IMR-90 (cell line): ENCODE measurements at regions not wholly inside any gene's neighbourhood (a gene's known extent, or its start where the extent isn't known, plus 50 kb on each side); places are given as distances from the start of the nearest gene placed in this dataset.

Experiments used
- ATAC-seq: fragments of 200-7000 bp; cut with Tn5 transposase; 2 replicates; pipeline ENCODE4 v1.9.1; 2020; ENCODE audit warnings: low read depth, mild to moderate bottlenecking, moderate library complexity
- BruUV-seq: library from RNA; stranded (reverse); fragments of 400-500 nt; replicated peaks from 2 replicates; lab custom pipeline; 2021; lab: Mats Ljungman, UMichigan
- CTCF ChIA-PET: fragments of 300-600 bp; formaldehyde crosslinking; extraction: SDS; loops from one replicate; lab custom pipeline; 2021; ENCODE audit warnings: antibody characterized with exemption; lab: Yijun Ruan, JAX
- POLR2A ChIA-PET: fragments of 300-600 bp; sonication (Branson Sonifier 250); formaldehyde crosslinking; loops from one replicate; lab custom pipeline; 2022; ENCODE audit warnings: antibody characterized with exemption; ENCODE audit not compliant: unreplicated experiment; lab: Charles Lee
- DNase-seq: peaks from one replicate; pipeline ENCODE4 v3.0.0; 2013
- H2AFZ ChIP-seq: replicated peaks from 2 replicates; pipeline ENCODE3; 2013; ENCODE audit warnings: low read length, mild to moderate bottlenecking; ENCODE audit not compliant: poor library complexity
- H2AK5ac ChIP-seq: 2 replicates; pipeline ENCODE4 v1.6.1; 2013; ENCODE audit warnings: low read depth, low read length, inconsistent platforms
- H2AK9ac ChIP-seq: replicated peaks from 2 replicates; pipeline ENCODE3; 2013; ENCODE audit warnings: mild to moderate bottlenecking, low read depth, low read length, moderate library complexity; ENCODE audit not compliant: poor library complexity
- H2BK120ac ChIP-seq: 2 replicates; pipeline ENCODE4 v1.6.1; 2013; ENCODE audit warnings: low read depth, low read length, inconsistent platforms
- H2BK15ac ChIP-seq: 3 replicates; pipeline ENCODE4 v1.6.1; 2013; ENCODE audit warnings: low read depth, low read length, inconsistent platforms
- H2BK20ac ChIP-seq: 2 replicates; pipeline ENCODE4 v1.6.1; 2013; ENCODE audit warnings: low read depth, mild to moderate bottlenecking, inconsistent platforms, low read length, moderate library complexity
- H2BK5ac ChIP-seq: 2 replicates; pipeline ENCODE4 v1.6.1; 2013; ENCODE audit warnings: mild to moderate bottlenecking, low read depth, low read length, inconsistent platforms; ENCODE audit not compliant: poor library complexity, severe bottlenecking
- H3K14ac ChIP-seq: replicated peaks from 2 replicates; pipeline ENCODE4 v1.6.1; 2013; ENCODE audit warnings: low read depth, low read length, inconsistent platforms
- H3K18ac ChIP-seq: 2 replicates; pipeline ENCODE4 v1.6.1; 2013; ENCODE audit warnings: low read depth, low read length, control low read depth
- H3K23ac ChIP-seq: 2 replicates; pipeline ENCODE4 v1.6.1; 2013; ENCODE audit warnings: low read depth, low read length, inconsistent platforms
- H3K27ac ChIP-seq: 2 replicates; pipeline ENCODE4 v1.5.1; 2013; ENCODE audit warnings: mild to moderate bottlenecking, control low read depth, low read length; ENCODE audit not compliant: insufficient read depth
- H3K27me3 ChIP-seq: 2 replicates; pipeline ENCODE4 v1.6.1; 2013; ENCODE audit warnings: low read length; ENCODE audit not compliant: control insufficient read depth, insufficient read depth
- H3K36me3 ChIP-seq: 2 replicates; pipeline ENCODE4 v1.6.1; 2013; ENCODE audit warnings: low read length, mixed read lengths; ENCODE audit not compliant: control insufficient read depth, insufficient read depth
- H3K4ac ChIP-seq: 2 replicates; pipeline ENCODE4 v1.6.1; 2013; ENCODE audit warnings: low read depth, low read length, inconsistent platforms
- H3K4me1 ChIP-seq: 2 replicates; pipeline ENCODE4 v1.6.1; 2013; ENCODE audit warnings: low read length, mixed read lengths; ENCODE audit not compliant: control insufficient read depth, insufficient read depth
- H3K4me2 ChIP-seq: 2 replicates; pipeline ENCODE4 v1.6.1; 2013; ENCODE audit warnings: low read depth, mild to moderate bottlenecking, control low read depth, low read length, moderate library complexity
- H3K4me3 ChIP-seq: 2 replicates; pipeline ENCODE4 v1.5.1; 2013; ENCODE audit warnings: low read depth, mild to moderate bottlenecking, control low read depth, low read length, moderate library complexity; ENCODE audit not compliant: insufficient read depth
- H3K56ac ChIP-seq: 2 replicates; pipeline ENCODE4 v1.6.1; 2013; ENCODE audit warnings: low read length, inconsistent platforms; ENCODE audit not compliant: insufficient read depth; ENCODE audit errors: extremely low read depth
- H3K79me1 ChIP-seq, 2 experiments: 2 replicates each; pipeline ENCODE4 v1.6.1; 2013; ENCODE audit warnings: low read length in 2 of 2, inconsistent platforms in 1 of 2, low read depth in 1 of 2
- H3K9ac ChIP-seq: 2 replicates; pipeline ENCODE4 v1.6.1; 2013; ENCODE audit warnings: low read depth, low read length, control low read depth
- H3K9me1 ChIP-seq: 2 replicates; pipeline ENCODE4 v1.6.1; 2013; ENCODE audit warnings: low read length, inconsistent platforms; ENCODE audit not compliant: insufficient read depth
- H3K9me3 ChIP-seq: 2 replicates; pipeline ENCODE4 v1.6.1; 2013; ENCODE audit warnings: low read length; ENCODE audit not compliant: control insufficient read depth, insufficient read depth
- H4K20me1 ChIP-seq: 2 replicates; pipeline ENCODE4 v1.6.1; 2013; ENCODE audit warnings: low read length, inconsistent platforms; ENCODE audit not compliant: insufficient read depth
- H4K5ac ChIP-seq: 2 replicates; pipeline ENCODE4 v1.6.1; 2013; ENCODE audit warnings: mild to moderate bottlenecking, low read depth, low read length, control low read depth
- H4K8ac ChIP-seq, 2 experiments: 2 replicates each; pipeline ENCODE4 v1.6.1; 2013; ENCODE audit warnings: low read depth in 2 of 2, low read length in 2 of 2, control low read depth in 1 of 2, inconsistent platforms in 1 of 2
- H4K91ac ChIP-seq: 2 replicates; pipeline ENCODE4 v1.6.1; 2013; ENCODE audit warnings: low read depth, low read length, inconsistent platforms; ENCODE audit not compliant: insufficient read depth
- BHLHE40 ChIP-seq: fragments of 150-350 bp; IDR thresholded peaks from 2 replicates; pipeline ENCODE4 v1.6.1; 2016; ENCODE audit warnings: mild to moderate bottlenecking, low read depth, low read length
- CHD1 ChIP-seq: IDR thresholded peaks from 2 replicates; pipeline ENCODE4 v1.6.1; 2012; ENCODE audit warnings: low read depth, low read length, improper control_type of control experiment
- FOS ChIP-seq: fragments of 150-350 bp; IDR thresholded peaks from 2 replicates; pipeline ENCODE4 v1.6.1; 2016; ENCODE audit warnings: low read depth, low read length
- MAFK ChIP-seq: IDR thresholded peaks from 2 replicates; pipeline ENCODE4 v1.6.1; 2012; ENCODE audit warnings: low read depth, low read length, improper control_type of control experiment
- MAZ ChIP-seq: IDR thresholded peaks from 2 replicates; pipeline ENCODE4 v1.6.1; 2012; ENCODE audit warnings: low read depth, mild to moderate bottlenecking, low read length, improper control_type of control experiment, moderate library complexity, borderline replicate concordance
- MXI1 ChIP-seq: IDR thresholded peaks from 2 replicates; pipeline ENCODE4 v1.6.1; 2012; ENCODE audit warnings: low read depth, mild to moderate bottlenecking, low read length, moderate library complexity, borderline replicate concordance
- NFE2L2 ChIP-seq: fragments of 150-350 bp; IDR thresholded peaks from 2 replicates; pipeline ENCODE4 v1.6.1; 2016; ENCODE audit warnings: low read depth, mild to moderate bottlenecking, low read length
- RAD21 ChIP-seq: IDR thresholded peaks from 2 replicates; pipeline ENCODE4 v1.6.1; 2012; ENCODE audit warnings: low read length, improper control_type of control experiment
- RCOR1 ChIP-seq: IDR thresholded peaks from 2 replicates; pipeline ENCODE4 v1.6.1; 2012; ENCODE audit warnings: mild to moderate bottlenecking, low read length, improper control_type of control experiment; ENCODE audit not compliant: insufficient replicate concordance
- SMC3 ChIP-seq: fragments of 150-350 bp; IDR thresholded peaks from 2 replicates; pipeline ENCODE4 v1.6.1; 2016; ENCODE audit warnings: low read depth, mild to moderate bottlenecking, antibody characterized with exemption, low read length, moderate library complexity
- WGBS, 2 experiments: methylation state at CpG; one replicate each; pipeline versions ENCODE4 v1.1.5 to v1.1.7; 2013; ENCODE audit warnings: missing lambda C conversion rate in 2 of 2; ENCODE audit not compliant: insufficient read length in 1 of 2; ENCODE audit errors: extremely low coverage in 2 of 2; 5-methylcytosine and 5-hydroxymethylcytosine counted together
- dilution Hi-C: fragments of 300-500 bp; cut with HindIII; formaldehyde crosslinking; loops from one replicate; pipeline ENCODE4 v1.14.3; 2018; ENCODE audit warnings: low sequenced_read_pairs; ENCODE audit not compliant: unreplicated experiment
- in situ Hi-C: fragments of 300-500 bp; cut with MboI; formaldehyde crosslinking; loops from 3 replicates; pipeline ENCODE4 v1.14.3; 2019; ENCODE audit warnings: low sequenced_read_pairs, inconsistent platforms, mixed read lengths
- intact Hi-C: fragments of 100-400 bp; cut with micrococcal nuclease; formaldehyde crosslinking; loops from 2 replicates; pipeline ENCODE4 v1.10.0; 2022
- TF ChIP-seq, protein P1 (sequence below): fragments of 150-350 bp; IDR thresholded peaks from 2 replicates; pipeline ENCODE4 v1.6.1; 2016; ENCODE audit warnings: low read depth, mild to moderate bottlenecking, low read length, moderate library complexity, borderline replicate concordance
- TF ChIP-seq, protein P2 (sequence below): fragments of 150-350 bp; IDR thresholded peaks from 2 replicates; pipeline ENCODE4 v1.6.1; 2017; ENCODE audit warnings: mild to moderate bottlenecking, antibody characterized with exemption, low read length, low read depth

DNA sequence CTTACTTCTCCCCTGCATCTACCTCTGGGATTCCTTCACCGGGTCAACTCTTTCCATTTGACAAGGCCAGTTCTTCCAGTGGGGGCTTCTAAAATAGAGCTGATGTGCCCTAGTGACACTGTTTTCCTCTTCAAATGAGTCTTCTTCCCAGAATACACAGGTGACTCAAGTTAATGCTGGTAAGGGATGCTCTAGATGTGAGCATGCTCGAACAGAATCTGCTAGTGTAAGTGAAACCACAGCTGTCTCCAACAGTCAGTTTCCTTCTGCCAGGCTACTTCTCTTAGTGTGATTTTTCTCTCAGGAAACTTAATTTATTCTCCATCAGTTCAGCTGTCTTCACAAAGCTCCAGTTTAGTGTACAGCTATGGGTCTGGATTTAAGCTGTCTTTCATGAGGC is 194.9 kb upstream of the C1orf87 start:
- dilution Hi-C loops: no loop called here

More for the DNA sequence above, 194.9 kb upstream of the C1orf87 start:
- CTCF ChIA-PET: interaction anchor here (1.1 kb wide), 1 partner anchor 13 kb away, joined by 4 read pairs; no protein-coding TSS in a partner anchor
- no peaks in the 10 kb centered on the region for H3K4me1 ChIP-seq
- H4K91ac ChIP-seq: no peak overlapping the region
- H2AK5ac ChIP-seq: no peak overlapping the region
- no peak overlapping the region for H2BK15ac ChIP-seq
- H3K36me3 ChIP-seq: no peaks in the 10 kb centered on the region
- no CpG with 5 or more reads among the region's 2 CpGs for WGBS, 2 experiments
- no peak overlapping the region for H3K4me2 ChIP-seq
- POLR2A ChIA-PET: no interaction called here
- H4K5ac ChIP-seq: no peak overlapping the region
- H4K8ac ChIP-seq: no peak overlapping the region
- in situ Hi-C loops (no loop called here), intact Hi-C loops (no loop called here)
- no peaks in the 10 kb centered on the region for H3K79me1 ChIP-seq
- no peaks in the 10 kb centered on the region for H3K9me1 ChIP-seq
- TF ChIP-seq, protein P1, sequence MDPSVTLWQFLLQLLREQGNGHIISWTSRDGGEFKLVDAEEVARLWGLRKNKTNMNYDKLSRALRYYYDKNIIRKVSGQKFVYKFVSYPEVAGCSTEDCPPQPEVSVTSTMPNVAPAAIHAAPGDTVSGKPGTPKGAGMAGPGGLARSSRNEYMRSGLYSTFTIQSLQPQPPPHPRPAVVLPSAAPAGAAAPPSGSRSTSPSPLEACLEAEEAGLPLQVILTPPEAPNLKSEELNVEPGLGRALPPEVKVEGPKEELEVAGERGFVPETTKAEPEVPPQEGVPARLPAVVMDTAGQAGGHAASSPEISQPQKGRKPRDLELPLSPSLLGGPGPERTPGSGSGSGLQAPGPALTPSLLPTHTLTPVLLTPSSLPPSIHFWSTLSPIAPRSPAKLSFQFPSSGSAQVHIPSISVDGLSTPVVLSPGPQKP: no peak
- TF ChIP-seq MXI1 (no peak), FOS (no peak), RAD21 (no peak), MAZ (no peak), SMC3 (no peak), MAFK (no peak), RCOR1 (no peak), NFE2L2 (no peak), BHLHE40 (no peak), CHD1 (no peak)
- TF ChIP-seq, protein P2, sequence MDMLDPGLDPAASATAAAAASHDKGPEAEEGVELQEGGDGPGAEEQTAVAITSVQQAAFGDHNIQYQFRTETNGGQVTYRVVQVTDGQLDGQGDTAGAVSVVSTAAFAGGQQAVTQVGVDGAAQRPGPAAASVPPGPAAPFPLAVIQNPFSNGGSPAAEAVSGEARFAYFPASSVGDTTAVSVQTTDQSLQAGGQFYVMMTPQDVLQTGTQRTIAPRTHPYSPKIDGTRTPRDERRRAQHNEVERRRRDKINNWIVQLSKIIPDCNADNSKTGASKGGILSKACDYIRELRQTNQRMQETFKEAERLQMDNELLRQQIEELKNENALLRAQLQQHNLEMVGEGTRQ: no peak
- BruUV-seq: no TSS peak
- H3K14ac ChIP-seq: no peak overlapping the region
- ATAC-seq (no peak), DNase-seq (no peak)
- no peaks in the 10 kb centered on the region; the same call in 1 of the 2 replicates for H3K9me3 ChIP-seq
- H3K18ac ChIP-seq: no peak overlapping the region
- no peak overlapping the region for H2AFZ ChIP-seq
- no peak overlapping the region for H3K9ac ChIP-seq
- no peak overlapping the region for H2BK120ac ChIP-seq
- H3K27me3 ChIP-seq: no peaks in the 10 kb centered on the region
- H3K23ac ChIP-seq: no peak overlapping the region
- H2BK5ac ChIP-seq: no peak overlapping the region
- no peak overlapping the region for H2BK20ac ChIP-seq
- no peak overlapping the region for H3K27ac ChIP-seq
- H4K20me1 ChIP-seq: no peaks in the 10 kb centered on the region
- H3K4ac ChIP-seq: no peak overlapping the region
- H3K56ac ChIP-seq: no peak overlapping the region
- no peak overlapping the region for H2AK9ac ChIP-seq
- no peak overlapping the region for H3K4me3 ChIP-seq
